ENCODE measurements at regions not wholly inside any gene's neighbourhood (a gene's known extent, or its start where the extent isn't known, plus 50 kb on each side); places are given as distances from the start of the nearest gene placed in this dataset.

GRCh38 chr9:20009606-20010005 is 220.8 kb upstream of the SLC24A2 start:
- Histone ChIP-seq H3K18ac (ENCODE audit: low read depth, low read length) (no peak overlapping the region), H2BK120ac (ENCODE audit: low read depth, low read length) (no peak overlapping the region), H3K27ac (ENCODE audit: insufficient read depth, low read length) (no peak overlapping the region), H2BK15ac (ENCODE audit: low read depth, low read length) (no peak overlapping the region; the same call in 2 of the 3 replicates), H2AFZ (replicated peaks; ENCODE audit: low read length, poor library complexity) (no peak overlapping the region), H3K4ac (ENCODE audit: low read depth, low read length) (no peak overlapping the region), H3K56ac (ENCODE audit: extremely low read depth, insufficient read depth, low read length) (no peak overlapping the region), H3K4me1 (ENCODE audit: control insufficient read depth, insufficient read depth, low read length) (no peaks in the 10 kb centered on the region), H3K9me1 (ENCODE audit: insufficient read depth, low read length) (no peaks in the 10 kb centered on the region), H2BK5ac (ENCODE audit: low read depth, low read length, poor library complexity, severe bottlenecking) (no peak overlapping the region), H4K91ac (ENCODE audit: insufficient read depth, low read depth, low read length) (no peak overlapping the region), H3K9me3 (ENCODE audit: control insufficient read depth, insufficient read depth, low read length) (no peaks in the 10 kb centered on the region), H3K79me1 (ENCODE audit: low read depth in 1 of 2, low read length in 2 of 2) (no peaks in the 10 kb centered on the region), H3K27me3 (ENCODE audit: control insufficient read depth, insufficient read depth, low read length) (no peaks in the 10 kb centered on the region), H2AK9ac (replicated peaks; ENCODE audit: low read depth, low read length, poor library complexity) (no peak overlapping the region), H2AK5ac (ENCODE audit: low read depth, low read length) (no peak overlapping the region), H4K5ac (ENCODE audit: low read depth, low read length) (no peak overlapping the region), H3K4me2 (ENCODE audit: low read depth, low read length) (no peak overlapping the region), H3K14ac (replicated peaks; ENCODE audit: low read depth, low read length) (no peak overlapping the region), H4K20me1 (ENCODE audit: insufficient read depth, low read length) (no peaks in the 10 kb centered on the region), H3K9ac (ENCODE audit: low read depth, low read length) (no peak overlapping the region), H3K36me3 (ENCODE audit: control insufficient read depth, insufficient read depth, low read length) (no peaks in the 10 kb centered on the region), H3K4me3 (ENCODE audit: insufficient read depth, low read depth, low read length) (no peak overlapping the region), H3K23ac (ENCODE audit: low read depth, low read length) (no peak overlapping the region), H4K8ac (ENCODE audit: low read depth in 2 of 2, low read length in 2 of 2) (no peak overlapping the region), H2BK20ac (ENCODE audit: low read depth, low read length) (no peak overlapping the region)
- CTCF ChIA-PET = no interaction called here
- BruUV-seq (replicated peaks) = no TSS peak
- in situ Hi-C loops (cut with MboI; ENCODE audit: low sequenced_read_pairs) = no loop called here
- WGBS, 2 experiments (ENCODE audit: extremely low coverage in 2 of 2, insufficient read length in 1 of 2) = no CpG with 5 or more reads among the region's 2 CpGs
- no peak for ATAC-seq (ENCODE audit: low read depth)
- TF ChIP-seq RFX5 (IDR thresholded peaks at IDR 0.05; ENCODE audit: low read depth, low read length) = no peak
- no peak for TF ChIP-seq RCOR1 (IDR thresholded peaks at IDR 0.05; ENCODE audit: insufficient replicate concordance, low read length)
- no peak for TF ChIP-seq USF2 (IDR thresholded peaks at IDR 0.05; ENCODE audit: low read depth, low read length)
- TF ChIP-seq MXI1 (IDR thresholded peaks at IDR 0.05; ENCODE audit: borderline replicate concordance, low read depth, low read length) = no peak
- no peak for TF ChIP-seq NFE2L2 (IDR thresholded peaks at IDR 0.05; ENCODE audit: low read depth, low read length)
- no peak for TF ChIP-seq CTCF (conservative IDR thresholded peaks at IDR 0.05; ENCODE audit: low read depth, low read length)
- no peak for TF ChIP-seq MAZ (IDR thresholded peaks at IDR 0.05; ENCODE audit: borderline replicate concordance, low read depth, low read length)
- TF ChIP-seq ELK1 (IDR thresholded peaks at IDR 0.05; ENCODE audit: borderline replicate concordance, low read depth, low read length) = no peak
- dilution Hi-C loops (cut with HindIII; ENCODE audit: low sequenced_read_pairs, unreplicated experiment) = no loop called here
- no peak for DNase-seq
- intact Hi-C loops (cut with micrococcal nuclease) = no loop called here
- POLR2A ChIA-PET (ENCODE audit: unreplicated experiment) = no interaction called here
